ENCODE measurements at regions not wholly inside any gene's neighbourhood (a gene's known extent, or its start where the extent isn't known, plus 50 kb on each side); places are given as distances from the start of the nearest gene placed in this dataset.
"Not testable (repeated sequence)": the region's sequence is repeated elsewhere in the genome, so short reads cannot be mapped to it uniquely, and the experiment has no call there.

DNA sequence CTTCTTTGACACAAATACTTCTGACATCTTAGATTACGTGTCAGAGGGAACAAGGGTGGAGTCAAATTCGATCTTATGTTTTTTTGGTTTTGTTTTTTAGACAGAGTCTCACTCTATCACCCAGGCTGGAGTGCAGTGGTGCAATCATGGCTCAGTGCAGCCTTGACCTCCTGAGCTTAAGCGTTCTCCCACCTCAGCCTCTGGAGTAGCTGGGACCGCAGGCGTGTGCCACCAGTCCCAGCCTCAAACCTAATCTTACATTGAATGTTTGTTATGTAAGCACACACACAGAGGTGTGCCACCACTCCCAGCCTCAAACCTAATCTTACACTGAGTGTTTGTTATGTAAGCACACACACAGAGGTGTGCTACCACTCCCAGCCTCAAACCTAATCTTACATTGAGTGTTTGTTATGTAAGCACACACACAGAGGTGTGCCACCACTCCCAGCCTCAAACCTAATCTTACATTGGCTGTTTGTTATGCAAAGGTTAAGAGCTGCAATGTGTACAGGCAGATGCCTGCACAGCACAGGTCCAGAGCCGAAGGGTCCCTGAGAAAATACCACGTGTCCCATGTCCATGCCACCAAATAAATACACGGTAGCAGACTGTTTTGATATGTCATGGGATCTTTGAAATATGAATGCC lies 118.0 kb downstream of the ATP6V0E2 start:
- H3K27ac ChIP-seq; DNase-seq (ENCODE audit: low read depth, low spot score): not testable (repeated sequence)

DNA sequence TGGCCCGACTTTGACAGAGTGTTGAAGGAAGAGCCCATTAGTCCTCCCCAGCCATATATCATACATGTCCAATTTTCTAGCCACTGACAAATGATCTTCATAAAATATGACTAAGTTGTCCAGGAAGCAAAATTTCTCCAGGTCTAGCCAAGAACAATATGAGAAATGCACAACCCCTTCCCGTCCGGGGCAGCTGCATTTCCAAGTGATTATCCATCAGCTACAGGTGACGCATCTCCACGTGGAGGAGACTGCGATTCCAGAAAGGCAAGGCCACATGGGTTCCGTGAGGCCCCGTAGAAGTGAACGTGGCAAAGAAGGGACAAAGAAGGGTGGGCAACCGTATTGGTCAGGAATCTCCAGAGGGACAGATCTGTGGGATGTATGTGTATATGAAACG lies 118.6 kb downstream of the ATP6V0E2 start:
- DNase-seq (ENCODE audit: low read depth, low spot score); H3K27ac ChIP-seq: not testable (repeated sequence)

DNA sequence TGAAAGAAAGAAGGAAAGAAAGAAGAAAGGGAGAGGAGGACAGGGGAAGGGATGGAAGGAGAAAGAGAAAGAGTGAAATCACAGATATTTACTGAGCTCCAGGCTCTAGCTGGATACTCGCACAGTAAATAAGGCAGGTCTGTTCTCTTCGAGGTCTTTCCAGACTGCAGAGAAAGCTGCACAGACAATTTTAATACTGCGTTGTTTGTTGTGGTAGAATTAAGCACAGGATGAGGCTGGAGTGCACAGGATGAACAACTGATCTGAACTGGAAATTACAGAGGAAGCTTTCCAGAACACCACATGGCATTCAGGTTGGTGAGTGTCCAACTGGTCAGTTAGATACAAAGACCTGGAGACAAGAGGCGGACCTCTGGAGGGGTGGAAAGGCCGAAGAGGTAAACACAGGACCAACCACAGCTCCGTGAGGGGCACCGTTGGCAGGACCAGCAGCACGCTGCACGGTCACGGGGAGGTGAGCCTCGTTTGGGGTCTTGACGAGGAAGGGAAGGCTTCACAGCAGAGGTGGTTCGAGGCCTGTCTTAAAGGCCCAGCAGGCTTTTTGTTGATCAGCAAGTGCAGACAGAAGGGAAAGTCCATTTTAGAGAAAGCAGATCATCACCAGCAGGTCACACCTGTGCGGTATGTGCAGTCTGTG lies 121.7 kb downstream of the ATP6V0E2 start:
- not testable (repeated sequence) for H3K27ac ChIP-seq; DNase-seq (ENCODE audit: low read depth, low spot score)

GRCh38 chr7:150000780-150001599 lies 127.2 kb downstream of the ATP6V0E2 start:
- not testable (repeated sequence) for DNase-seq (ENCODE audit: low read depth, low spot score); H3K27ac ChIP-seq

DNA sequence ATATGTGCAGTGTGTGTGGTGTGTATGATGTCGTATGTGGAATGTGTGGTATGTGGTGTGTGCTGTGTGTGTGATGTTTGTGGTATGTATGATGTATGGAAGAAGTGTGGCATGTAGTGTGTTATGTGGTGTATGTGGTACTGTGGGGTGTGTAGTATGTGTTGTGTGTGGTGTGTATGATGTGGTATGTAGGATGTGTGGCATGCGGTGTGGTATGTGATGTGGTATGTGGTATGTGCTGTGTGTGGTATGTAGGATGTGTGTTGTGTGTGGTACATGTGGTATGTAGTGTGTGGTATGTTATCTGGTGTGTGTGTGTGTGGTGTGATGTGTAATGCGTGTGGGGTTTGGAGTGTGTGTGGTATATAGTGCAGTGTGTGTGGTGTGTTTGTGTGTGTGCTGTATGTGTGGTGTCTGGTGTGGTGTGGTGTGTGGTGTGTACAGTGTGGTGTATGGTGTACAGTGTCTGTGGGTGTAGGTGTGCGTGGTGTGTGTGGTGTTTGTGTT lies 129.6 kb downstream of the ATP6V0E2 start:
- no peak overlapping the region for H3K27ac ChIP-seq
- no peak for DNase-seq (ENCODE audit: low read depth, low spot score)

DNA sequence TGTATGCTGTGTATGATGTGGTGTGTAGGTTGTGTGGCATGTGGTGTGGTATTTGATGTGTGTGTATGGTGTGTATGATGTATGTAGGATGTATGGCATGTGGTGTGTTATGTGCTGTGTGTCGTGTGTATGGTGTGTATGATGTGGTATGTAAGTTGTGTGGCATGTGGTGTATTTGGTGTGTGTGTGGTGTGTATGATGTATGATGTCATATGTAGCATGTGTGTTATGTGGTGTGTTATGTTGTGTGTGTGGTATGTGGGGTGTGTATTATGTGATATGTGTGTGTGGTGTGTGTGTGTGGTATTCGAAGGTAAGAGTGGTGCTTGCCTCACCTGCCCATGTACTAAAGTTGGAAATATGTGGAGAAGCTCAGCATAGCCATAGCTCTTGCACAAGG lies 130.2 kb downstream of the ATP6V0E2 start:
- not testable (repeated sequence) for H3K27ac ChIP-seq; DNase-seq (ENCODE audit: low read depth, low spot score)

GRCh38 chr7:150004843-150005242 lies 131.1 kb downstream of the ATP6V0E2 start:
- not testable (repeated sequence) for H3K27ac ChIP-seq; DNase-seq (ENCODE audit: low read depth, low spot score)

- not testable (repeated sequence) for DNase-seq (ENCODE audit: low read depth, low spot score); H3K27ac ChIP-seq
Measured at GRCh38 chr7:150009620-150010303, 136.0 kb downstream of the ATP6V0E2 start.

DNA sequence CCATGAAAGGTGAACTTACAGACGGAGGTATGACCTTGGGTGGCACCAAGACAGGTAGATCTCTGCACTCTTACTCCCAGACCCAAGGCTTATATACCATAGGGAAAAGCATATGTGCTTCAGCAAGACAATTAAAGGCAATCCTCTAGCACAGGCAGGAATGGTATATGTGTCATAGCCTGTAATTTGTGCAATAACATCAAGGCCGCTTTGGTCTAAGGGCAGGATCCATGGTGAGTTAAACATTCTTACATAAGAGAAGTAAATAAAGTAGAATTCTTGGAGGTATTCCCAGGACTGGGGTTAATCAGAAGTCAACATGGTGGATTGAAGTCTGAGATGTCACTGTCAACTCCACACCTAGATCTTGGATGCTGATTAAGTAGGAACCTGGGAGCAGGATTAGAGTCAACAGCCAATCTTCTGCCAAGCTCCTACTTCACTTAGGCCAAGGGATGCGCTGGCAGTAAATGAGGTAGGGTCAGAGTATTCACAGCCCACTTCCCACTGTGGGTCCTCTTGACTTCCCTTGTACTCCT lies 143.0 kb downstream of the ATP6V0E2 start:
- not testable (repeated sequence) for H3K27ac ChIP-seq; DNase-seq (ENCODE audit: low read depth, low spot score)

GRCh38 chr7:150020210-150020609 lies 146.4 kb downstream of the ATP6V0E2 start:
- not testable (repeated sequence) for H3K27ac ChIP-seq; DNase-seq (ENCODE audit: low read depth, low spot score)

DNA sequence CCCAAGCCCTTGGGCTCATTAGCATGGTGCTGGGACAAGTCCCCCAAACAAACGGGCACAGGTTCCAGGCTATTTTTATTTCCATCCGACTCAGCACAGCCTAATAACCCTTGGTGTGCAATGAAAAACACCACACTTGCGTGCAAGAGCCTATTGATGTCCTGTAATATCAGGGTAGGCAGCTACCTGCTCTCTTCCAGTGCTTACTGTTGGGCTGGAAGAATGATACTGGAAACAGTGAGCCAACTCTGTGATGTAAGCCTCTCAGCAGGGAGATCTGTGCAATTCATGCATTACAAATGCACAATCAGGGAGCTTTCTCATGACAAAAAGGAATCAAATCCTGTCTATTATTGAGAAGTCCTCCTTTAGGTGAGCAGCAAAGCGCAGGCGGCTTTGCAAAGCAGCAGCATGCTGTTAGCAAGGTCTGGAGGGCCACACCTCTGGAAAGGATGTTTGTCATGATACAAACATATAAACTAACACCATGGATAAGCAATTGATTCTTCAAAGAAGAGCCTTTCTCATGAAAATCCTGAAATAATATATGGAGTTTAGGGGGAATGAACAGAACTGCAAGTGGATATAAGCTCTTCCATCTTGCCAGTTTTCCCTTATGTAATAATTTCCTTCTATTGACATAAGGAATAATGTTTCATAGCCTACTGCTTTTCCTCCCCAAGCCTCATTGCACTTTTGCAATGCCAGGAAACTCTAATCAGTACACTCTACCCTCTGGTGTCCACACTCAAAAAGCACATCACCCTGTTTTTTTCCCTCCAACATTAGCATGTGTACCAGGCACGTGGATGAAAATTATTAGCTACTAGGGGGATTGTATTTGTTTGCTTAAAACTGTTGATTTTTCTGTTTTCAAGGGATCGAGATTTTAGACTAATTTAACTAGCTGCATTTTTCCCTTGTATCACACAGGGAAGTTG lies 151.1 kb downstream of the ATP6V0E2 start:
- not testable (repeated sequence) for DNase-seq (ENCODE audit: low read depth, low spot score); H3K27ac ChIP-seq

DNA sequence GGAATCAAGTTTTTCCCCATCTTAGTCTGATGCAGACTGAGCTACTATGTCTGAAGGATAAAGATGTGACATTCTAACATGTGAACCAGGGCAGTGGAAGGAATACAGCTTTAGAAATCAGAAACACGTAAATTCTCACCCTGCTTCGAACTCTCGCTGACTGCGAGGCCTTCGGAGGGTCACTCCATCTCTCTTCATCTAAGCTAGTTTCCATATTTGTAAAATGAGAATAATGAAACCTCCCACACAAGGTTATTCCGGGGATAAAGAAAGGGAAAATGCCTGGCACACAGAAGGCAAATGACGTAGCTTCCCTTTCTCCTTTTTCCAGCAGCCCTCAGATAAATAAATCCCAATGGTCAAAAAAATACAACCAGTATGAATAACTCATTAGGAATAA lies 152.0 kb downstream of the ATP6V0E2 start:
- not testable (repeated sequence) for DNase-seq (ENCODE audit: low read depth, low spot score); H3K27ac ChIP-seq

DNA sequence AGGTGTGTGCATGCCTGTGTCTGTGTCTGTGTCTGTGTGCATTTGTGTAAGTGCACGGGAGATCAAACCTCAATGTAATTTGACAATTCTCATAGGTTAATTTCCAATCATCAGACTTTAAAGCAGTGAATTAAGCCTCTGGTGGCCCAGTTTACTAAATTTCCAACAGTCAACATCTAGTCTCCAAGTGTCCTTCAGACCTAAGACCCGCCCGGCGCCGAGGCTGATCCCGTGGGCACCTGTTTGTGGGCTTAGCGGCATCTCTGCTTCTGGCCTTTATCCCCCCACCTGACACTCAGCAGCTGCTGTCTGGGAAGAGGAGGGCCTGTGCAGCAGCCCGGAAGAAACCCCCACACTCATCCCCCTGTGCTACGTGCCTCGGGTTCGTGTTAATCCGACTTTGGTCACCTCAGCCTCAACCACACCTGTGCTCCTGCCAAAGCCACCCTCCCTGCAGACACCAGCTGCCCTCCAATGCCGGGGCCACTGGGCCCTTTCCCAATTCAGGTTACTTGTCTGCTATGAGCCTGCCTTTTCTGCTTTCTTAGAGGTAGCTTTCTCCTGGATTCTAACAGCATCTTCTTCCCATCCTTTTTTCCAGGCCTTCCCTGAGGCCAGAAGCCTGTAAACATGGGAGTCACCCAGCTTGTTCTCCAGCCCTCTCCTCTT lies 154.7 kb downstream of the ATP6V0E2 start:
- not testable (repeated sequence) for H3K27ac ChIP-seq; DNase-seq (ENCODE audit: low read depth, low spot score)

- not testable (repeated sequence) for DNase-seq (ENCODE audit: low read depth, low spot score); H3K27ac ChIP-seq
Measured at GRCh38 chr7:150029013-150029389, 155.2 kb downstream of the ATP6V0E2 start.

GRCh38 chr7:150031733-150032132 lies 158.0 kb downstream of the ATP6V0E2 start:
- not testable (repeated sequence) for DNase-seq (ENCODE audit: low read depth, low spot score)

GRCh38 chr7:150033711-150034110 lies 159.9 kb downstream of the ATP6V0E2 start:
- H3K27ac ChIP-seq: not testable (repeated sequence)

More at GRCh38 chr7:150031733-150032132, 158.0 kb downstream of the ATP6V0E2 start:
- H3K27ac ChIP-seq: not testable (repeated sequence)

GRCh38 chr7:150035769-150036168 lies 162.0 kb downstream of the ATP6V0E2 start:
- not testable (repeated sequence) for DNase-seq (ENCODE audit: low read depth, low spot score); H3K27ac ChIP-seq

More at GRCh38 chr7:150033711-150034110, 159.9 kb downstream of the ATP6V0E2 start:
- not testable (repeated sequence) for DNase-seq (ENCODE audit: low read depth, low spot score)

DNA sequence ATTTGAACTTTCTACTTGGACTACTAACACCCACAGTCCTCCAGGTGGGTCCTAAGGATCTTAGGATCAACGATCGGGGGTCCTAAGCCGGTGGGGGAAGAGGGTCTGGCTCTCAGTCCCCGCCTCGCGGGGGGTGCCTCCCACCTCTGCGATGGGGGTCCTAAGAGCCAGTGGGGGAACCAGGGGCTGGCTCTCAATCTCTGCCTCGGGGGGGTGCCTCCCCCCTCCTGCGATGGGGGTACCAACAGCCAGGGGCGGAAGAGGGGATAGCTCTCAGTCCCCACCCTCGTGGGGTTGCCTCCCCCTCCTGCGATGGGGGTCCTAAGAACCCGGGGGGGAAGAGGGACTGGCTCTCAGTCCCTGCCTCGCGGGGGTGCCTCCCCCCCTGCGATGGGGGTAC lies 165.3 kb downstream of the ATP6V0E2 start:
- not testable (repeated sequence) for DNase-seq (ENCODE audit: low read depth, low spot score); H3K27ac ChIP-seq

Measured in epithelial cell of prostate (primary cell).